GM21529 (cell line): ENCODE measurements at regions not wholly inside any gene's neighbourhood (a gene's known extent, or its start where the extent isn't known, plus 50 kb on each side); places are given as distances from the start of the nearest gene placed in this dataset.
"Not testable (repeated sequence)": the region's sequence is repeated elsewhere in the genome, so short reads cannot be mapped to it uniquely, and the experiment has no call there.

Source experiments
- ATAC-seq: cut with Tn5 transposase; IDR thresholded peaks from one replicate; pipeline ENCODE4 v1.9.1; 2021; ENCODE audit not compliant: unreplicated experiment

- no peak for ATAC-seq
Measured at GRCh38 chr6:25175681-25176080, 103.5 kb upstream of the CARMIL1 start.

- ATAC-seq: no peak
Measured at GRCh38 chr6:25176466-25176865, 102.7 kb upstream of the CARMIL1 start.

DNA sequence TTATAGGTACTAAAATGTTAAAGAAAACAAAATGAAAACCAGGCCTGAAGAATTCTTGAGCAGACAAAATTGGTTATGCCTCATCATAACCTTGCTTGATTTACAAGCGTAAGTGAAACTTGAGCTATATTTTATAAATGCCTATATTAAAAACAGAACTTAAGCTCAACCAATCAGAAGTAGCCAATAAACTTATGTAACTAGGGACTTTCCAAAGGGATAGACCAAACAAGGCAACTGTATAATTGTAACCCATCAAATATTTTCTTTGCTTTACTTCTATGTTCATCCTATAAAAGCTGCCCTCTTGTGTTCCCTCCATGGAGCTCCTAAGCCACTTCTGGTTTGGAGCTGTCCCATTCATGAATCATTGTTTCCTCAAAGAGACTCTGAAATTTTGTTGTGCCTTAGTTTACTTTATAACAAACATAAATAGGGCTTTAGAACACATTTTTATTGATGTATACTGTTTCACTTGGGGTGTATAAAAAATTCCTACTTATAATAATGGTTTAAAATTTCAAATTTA lies 101.6 kb upstream of the CARMIL1 start:
- ATAC-seq: no peak

- no peak for ATAC-seq
Measured at GRCh38 chr6:25178336-25179035, 100.7 kb upstream of the CARMIL1 start.

DNA sequence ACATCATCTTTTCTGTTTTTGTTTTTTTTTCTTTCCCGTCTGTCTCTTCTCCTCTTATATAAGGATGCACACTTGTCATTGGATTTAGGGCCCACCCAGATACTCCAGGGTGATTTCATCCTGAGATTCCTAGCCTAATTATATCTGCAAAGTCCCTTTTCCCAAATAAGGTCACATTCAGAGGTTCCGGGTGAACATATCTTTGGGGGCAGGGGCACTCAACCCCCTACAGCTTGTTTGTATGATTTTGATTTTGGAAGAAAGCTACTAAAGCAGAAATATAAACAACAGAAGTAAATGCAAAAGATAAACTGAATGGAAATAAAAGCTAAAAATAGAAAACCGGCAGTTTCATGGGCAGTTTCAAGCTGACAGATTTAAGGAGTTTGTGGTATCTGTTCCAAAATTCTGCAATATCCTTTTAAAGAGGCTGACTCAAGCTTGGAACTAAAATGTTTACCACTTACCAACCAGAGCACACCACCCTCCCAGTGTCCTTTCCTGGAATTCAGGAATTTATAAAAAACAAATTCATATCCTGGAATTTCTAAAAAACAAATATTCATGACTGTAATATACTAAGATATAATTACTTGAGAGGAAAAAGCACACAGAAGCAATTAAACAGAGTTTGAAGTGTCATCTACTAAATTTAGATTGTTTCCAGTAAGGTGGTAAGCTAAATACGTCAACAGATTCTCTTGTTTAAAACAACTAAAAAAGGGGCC lies 100.0 kb upstream of the CARMIL1 start:
- no peak for ATAC-seq

DNA sequence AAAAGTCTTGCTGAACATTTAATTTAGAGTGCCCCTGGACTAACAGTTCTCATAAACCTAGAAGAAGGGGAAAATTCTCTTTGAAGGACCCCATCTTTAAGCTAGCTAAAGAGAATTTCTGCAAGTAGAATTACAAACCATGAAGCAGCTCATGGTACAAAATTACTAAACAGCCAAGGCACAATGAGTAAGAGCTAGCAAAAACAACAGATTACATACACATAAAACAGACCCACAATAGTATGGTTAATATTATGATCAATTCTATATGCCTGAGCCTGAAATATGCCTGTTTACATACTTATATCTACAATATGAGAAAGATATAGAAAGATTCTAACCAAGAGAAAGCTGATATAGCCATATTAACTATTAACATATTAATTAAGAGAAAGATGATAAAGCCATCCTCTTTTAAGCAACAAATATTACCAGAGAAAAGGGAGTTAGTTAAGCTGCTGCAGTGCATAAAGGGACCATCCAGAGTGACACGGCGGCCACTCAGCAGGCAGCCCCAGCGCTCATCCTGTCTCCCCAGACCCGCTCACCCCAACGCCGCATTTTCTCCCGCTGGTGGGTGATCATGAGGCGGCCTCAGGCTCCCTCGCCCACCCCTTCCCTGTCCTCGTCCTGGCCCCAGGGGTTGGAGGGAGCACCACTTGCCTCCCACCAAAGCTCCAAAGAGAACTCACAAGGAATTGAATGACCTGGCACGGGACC lies 98.4 kb upstream of the CARMIL1 start:
- ATAC-seq: no peak

DNA sequence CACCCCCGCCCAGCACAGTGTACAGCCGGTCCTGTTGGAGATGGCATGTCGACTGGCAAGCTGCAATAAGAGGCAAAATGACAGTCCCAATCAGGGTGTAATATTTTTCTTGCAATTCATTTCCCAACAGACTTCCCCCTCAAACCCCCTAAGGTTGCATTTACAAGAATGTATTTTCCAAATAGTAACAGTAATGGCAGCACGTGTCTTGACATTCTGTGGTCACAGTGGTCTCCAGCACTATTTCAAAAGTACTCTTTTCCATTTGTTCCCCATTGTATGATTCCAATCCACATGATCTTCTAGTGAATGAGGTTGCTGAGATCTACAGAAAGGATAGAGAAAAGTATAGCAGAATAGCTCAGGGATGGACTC lies 97.8 kb upstream of the CARMIL1 start:
- ATAC-seq: no peak

DNA sequence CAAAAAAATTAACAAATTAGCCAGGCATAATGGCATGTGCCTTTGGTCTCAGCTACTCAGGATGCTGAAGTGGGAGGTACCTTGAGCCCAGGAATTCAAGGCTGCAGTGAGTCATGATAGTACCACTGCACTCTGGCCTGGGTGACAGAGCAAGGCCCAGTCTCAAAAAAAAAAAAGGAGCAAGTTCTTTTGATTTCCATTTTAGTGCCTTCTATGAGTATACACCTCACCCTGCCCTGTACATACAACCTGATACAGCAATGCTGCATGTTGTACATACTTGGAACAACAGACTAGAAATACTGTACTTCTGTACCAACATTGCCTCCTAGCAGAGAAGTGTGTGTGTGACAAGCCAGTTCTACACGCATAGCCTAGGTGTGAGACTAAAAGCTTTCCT lies 97.3 kb upstream of the CARMIL1 start:
- ATAC-seq: no peak

DNA sequence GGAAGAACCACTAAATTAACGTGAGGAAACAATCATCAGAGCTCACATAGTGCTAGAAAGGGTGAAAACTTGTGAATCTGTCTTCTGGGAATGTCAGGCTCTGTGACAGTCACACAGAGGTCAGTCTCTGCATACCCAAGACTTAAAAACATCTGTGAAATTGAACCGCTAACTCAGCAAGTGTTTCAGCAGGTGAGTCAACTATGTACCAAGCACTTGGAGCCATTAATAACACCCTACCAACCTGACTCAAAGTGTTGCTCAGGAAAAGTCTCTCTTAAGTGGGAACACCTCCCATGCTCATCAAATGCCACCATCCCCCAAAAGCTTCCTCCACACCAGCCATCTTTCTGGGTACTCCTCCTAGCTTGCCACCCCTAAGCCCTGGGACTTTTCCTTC lies 92.3 kb upstream of the CARMIL1 start:
- ATAC-seq: no peak

GRCh38 chr6:25188232-25188631 lies 90.9 kb upstream of the CARMIL1 start:
- ATAC-seq: no peak

GRCh38 chr6:25192590-25193459 lies 86.3 kb upstream of the CARMIL1 start:
- no peak for ATAC-seq

DNA sequence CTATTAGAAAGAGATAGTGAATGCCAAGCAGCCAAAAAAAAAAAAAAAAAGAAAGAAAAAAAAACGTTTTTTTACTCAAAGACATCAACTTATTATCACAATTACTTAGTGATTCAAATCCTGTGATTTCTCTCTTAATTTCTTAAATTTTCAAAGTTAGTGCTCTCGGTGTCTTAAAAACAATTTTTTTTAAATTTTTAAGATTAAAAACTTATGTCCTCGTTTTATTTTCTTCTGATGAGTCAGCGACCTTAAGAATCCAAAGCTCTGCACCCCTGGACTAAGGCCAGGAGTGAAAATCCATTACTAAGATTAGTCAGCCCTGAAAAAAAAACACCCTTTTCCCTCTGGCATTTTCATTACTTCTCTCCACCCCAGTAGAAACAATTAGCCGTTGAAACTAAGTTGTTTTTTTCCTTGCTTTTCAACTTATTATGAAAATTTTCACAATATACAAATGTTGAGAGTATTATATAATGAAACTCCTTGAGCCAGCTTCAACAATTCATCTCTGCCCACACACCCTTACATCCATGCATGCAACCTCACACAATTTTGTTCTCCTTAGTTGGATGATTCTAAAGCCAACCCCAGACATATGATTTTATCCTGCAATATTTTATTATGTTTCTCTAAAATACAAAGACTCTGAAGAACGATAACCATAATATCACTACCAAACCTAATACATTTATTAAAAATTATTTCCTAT lies 85.6 kb upstream of the CARMIL1 start:
- no peak for ATAC-seq

DNA sequence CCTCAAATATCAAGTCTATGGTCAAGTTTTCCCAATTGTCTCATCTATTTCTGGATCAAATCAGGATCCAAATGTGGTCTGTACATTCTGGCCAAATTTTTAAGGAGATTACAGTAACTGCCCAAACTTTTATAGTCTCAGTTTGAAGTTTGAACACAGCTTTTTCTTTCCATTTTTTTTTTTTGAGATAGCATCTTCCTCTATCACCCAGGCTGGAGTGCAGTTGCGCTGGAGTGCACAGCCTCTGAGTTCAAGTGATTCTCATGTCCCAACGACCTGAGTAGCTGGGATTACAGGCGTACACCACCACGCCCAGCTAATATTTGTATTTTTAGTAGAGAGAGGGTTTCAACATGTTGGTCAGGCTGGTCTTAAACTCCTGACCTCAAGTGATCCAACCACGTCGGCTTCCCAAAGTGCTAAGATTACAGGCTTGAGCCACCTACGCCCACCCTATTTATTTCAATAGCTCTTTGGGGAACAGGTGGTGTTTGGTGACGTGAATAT lies 84.9 kb upstream of the CARMIL1 start:
- no peak for ATAC-seq

- no peak for ATAC-seq
Measured at GRCh38 chr6:25196464-25196863, 82.7 kb upstream of the CARMIL1 start.

DNA sequence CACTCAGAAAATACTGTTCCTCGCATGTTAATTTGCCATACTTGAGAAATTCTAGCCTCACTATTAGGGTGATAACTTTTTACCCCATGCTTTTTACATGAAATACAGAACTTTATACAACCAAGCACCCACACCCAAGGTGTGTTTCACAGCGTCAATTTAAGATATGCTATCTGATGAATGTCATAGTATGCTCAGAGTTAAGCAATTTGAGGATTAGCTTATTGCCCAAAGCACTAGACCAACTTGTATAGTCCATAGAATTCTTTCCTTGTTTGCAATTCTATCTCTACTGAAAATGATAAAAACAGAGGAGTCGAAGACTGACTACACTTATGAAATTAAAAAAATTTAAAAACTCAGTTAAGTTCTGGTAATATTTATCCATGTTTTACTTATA lies 82.1 kb upstream of the CARMIL1 start:
- no peak for ATAC-seq

DNA sequence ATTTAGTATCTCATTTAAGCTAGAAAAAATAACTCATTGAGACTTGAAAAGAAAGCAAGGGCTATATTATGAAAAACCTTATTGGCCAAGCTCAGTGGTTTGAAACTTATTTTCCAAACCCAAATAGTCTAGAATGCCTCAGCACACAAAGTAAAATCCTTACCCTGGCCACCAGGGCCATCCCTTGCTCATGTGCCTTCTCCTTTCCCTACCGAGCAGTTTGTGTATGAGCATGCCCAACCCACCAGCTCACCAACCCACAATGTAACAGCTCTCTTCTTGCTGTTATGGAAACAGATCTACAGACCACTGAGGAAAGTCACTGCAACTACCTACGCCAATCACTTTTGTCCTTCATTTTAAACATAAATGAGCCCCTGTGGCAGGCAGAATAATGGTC lies 79.6 kb upstream of the CARMIL1 start:
- ATAC-seq: no peak

DNA sequence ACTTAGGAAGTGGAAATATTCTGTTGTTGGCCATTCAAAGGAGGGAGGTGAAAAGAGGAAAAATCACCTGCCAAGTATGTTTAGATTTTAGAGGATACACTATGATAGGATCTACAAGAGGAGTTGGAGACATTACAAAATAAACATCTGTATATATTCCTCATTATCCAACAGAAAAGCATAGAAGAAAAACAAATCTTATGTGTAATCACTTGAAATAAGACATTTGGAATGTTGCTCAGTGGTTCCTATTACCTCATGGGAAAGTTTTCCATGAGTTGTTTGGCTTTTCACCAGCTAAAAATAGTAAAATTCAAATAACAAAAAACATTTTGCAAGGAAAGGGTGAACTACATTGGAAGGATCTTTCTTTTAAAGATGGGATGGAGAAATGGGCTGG lies 76.7 kb upstream of the CARMIL1 start:
- ATAC-seq: no peak

GRCh38 chr6:25205629-25206028 lies 73.5 kb upstream of the CARMIL1 start:
- ATAC-seq: no peak

GRCh38 chr6:25207453-25208155 lies 71.6 kb upstream of the CARMIL1 start:
- ATAC-seq: not testable (repeated sequence)
